Stomach (tissue), 4 donors: ENCODE measurements at regions not wholly inside any gene's neighbourhood (a gene's known extent, or its start where the extent isn't known, plus 50 kb on each side); places are given as distances from the start of the nearest gene placed in this dataset.

Source experiments
- CTCF ChIP-seq, 7 experiments: fragments of 450-650 bp in 4 of 7; fragments of 200-600 bp in 3 of 7; sonication (generic) in 3 of 7; IDR thresholded peaks; one replicate each; pipeline ENCODE4 v1.5.1; 2016 to 2019; ENCODE audit warnings: antibody characterized with exemption in 7 of 7, control low read depth in 2 of 7, mild to moderate bottlenecking in 1 of 7
- POLR2AphosphoS5 ChIP-seq, 3 donors: sonication (generic); formaldehyde crosslinking; IDR thresholded peaks; one replicate each; pipeline ENCODE4 v1.6.1; 2016; ENCODE audit warnings: antibody characterized with exemption in 3 of 3

- TF ChIP-seq POLR2AphosphoS5 (IDR thresholded peaks at IDR 0.05) (no peak), CTCF (IDR thresholded peaks at IDR 0.05) (no peak)
Observed at GRCh38 chr2:136253288-136254004, 135.5 kb upstream of the CXCR4 start.
